Smooth muscle cell (in vitro differentiated cells): ENCODE measurements at regions not wholly inside any gene's neighbourhood (a gene's known extent, or its start where the extent isn't known, plus 50 kb on each side); places are given as distances from the start of the nearest gene placed in this dataset.

Source experiments
- DNase-seq: peaks from one replicate; lab custom pipeline; 2025; ENCODE audit not compliant: unreplicated experiment; lab: John Stamatoyannopoulos, UW
- H2AFZ ChIP-seq: fragments of 200-600 bp; sonication (generic); 2 replicates; pipeline ENCODE4 v1.6.0; 2016; ENCODE audit warnings: antibody characterized with exemption, low read depth, mild to moderate bottlenecking
- H3F3A ChIP-seq: fragments of 200-600 bp; sonication (generic); 2 replicates; pipeline ENCODE4 v1.6.0; 2017; ENCODE audit warnings: antibody characterized with exemption, low read depth
- H3K27ac ChIP-seq: fragments of 200-600 bp; sonication (generic); 2 replicates; pipeline ENCODE4 v1.5.1; 2016; ENCODE audit warnings: low read depth, mild to moderate bottlenecking
- H3K27me3 ChIP-seq: fragments of 200-600 bp; sonication (generic); 2 replicates; pipeline ENCODE4 v1.6.1; 2016; ENCODE audit warnings: low read depth, mild to moderate bottlenecking
- H3K36me3 ChIP-seq: fragments of 200-600 bp; sonication (generic); 2 replicates; pipeline ENCODE4 v1.5.1; 2016; ENCODE audit warnings: low read depth
- H3K4me1 ChIP-seq: fragments of 200-600 bp; sonication (generic); 2 replicates; pipeline ENCODE4 v1.5.1; 2016; ENCODE audit warnings: low read depth
- H3K4me2 ChIP-seq: fragments of 200-600 bp; sonication (generic); 2 replicates; pipeline ENCODE4 v1.6.0; 2016; ENCODE audit warnings: mild to moderate bottlenecking
- H3K4me3 ChIP-seq: fragments of 200-600 bp; sonication (generic); 2 replicates; pipeline ENCODE4 v1.5.1; 2016; ENCODE audit warnings: mild to moderate bottlenecking
- H3K79me2 ChIP-seq: fragments of 200-600 bp; sonication (generic); 2 replicates; pipeline ENCODE4 v1.6.0; 2016; ENCODE audit warnings: low read depth, mild to moderate bottlenecking
- H3K9ac ChIP-seq: fragments of 200-600 bp; sonication (generic); 2 replicates; pipeline ENCODE4 v1.6.0; 2016; ENCODE audit warnings: low read depth
- H3K9me3 ChIP-seq: fragments of 200-600 bp; sonication (generic); replicated peaks from 2 replicates; pipeline ENCODE4 v1.5.1; 2016; ENCODE audit warnings: low read depth
- H4K20me1 ChIP-seq: fragments of 200-600 bp; sonication (generic); 2 replicates; pipeline ENCODE4 v1.6.0; 2016; ENCODE audit warnings: low read depth
- WGBS: methylation state at CpG from one replicate; pipeline ENCODE4 v1.1.7; 2016; ENCODE audit warnings: low lambda C conversion rate; 5-methylcytosine and 5-hydroxymethylcytosine counted together
- TF ChIP-seq, protein P1 (sequence below): fragments of 200-600 bp; sonication (generic); IDR thresholded peaks from 2 replicates; pipeline ENCODE4 v1.5.1; 2017; ENCODE audit warnings: borderline replicate concordance, mild to moderate bottlenecking, antibody characterized with exemption; ENCODE audit not compliant: insufficient read depth, poor library complexity, severe bottlenecking

DNA sequence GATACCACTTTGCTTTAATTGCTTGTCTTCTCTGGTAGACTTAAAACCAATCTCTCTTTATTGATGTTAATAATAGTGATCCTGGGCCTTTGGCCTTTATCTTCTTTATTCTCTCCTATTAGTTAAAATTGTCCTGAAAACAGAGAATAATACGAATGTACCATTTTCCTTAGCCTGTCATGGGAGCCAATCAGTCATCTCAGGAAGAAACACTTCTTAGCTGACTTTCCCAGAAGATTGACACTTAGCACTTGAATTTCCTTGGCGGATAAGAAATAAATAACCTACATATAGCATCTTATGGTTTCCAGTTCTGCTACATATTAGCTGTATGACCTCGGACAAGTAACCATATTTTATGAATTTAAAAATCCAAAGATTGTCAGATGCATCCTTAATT, 338.4 kb upstream of the SLC14A2 start:
- Histone ChIP-seq H3K9me3 (no peaks in the 10 kb centered on the region), H3K4me3 (no peak overlapping the region), H3K79me2 (no peaks in the 10 kb centered on the region), H3K9ac (no peak overlapping the region), H3K27ac (no peak overlapping the region), H3K4me1 (no peaks in the 10 kb centered on the region), H2AFZ (no peak overlapping the region), H3K36me3 (no peaks in the 10 kb centered on the region), H3F3A (no peaks in the 10 kb centered on the region), H4K20me1 (no peaks in the 10 kb centered on the region), H3K27me3 (no peaks in the 10 kb centered on the region), H3K4me2 (no peak overlapping the region)
- TF ChIP-seq, protein P1, sequence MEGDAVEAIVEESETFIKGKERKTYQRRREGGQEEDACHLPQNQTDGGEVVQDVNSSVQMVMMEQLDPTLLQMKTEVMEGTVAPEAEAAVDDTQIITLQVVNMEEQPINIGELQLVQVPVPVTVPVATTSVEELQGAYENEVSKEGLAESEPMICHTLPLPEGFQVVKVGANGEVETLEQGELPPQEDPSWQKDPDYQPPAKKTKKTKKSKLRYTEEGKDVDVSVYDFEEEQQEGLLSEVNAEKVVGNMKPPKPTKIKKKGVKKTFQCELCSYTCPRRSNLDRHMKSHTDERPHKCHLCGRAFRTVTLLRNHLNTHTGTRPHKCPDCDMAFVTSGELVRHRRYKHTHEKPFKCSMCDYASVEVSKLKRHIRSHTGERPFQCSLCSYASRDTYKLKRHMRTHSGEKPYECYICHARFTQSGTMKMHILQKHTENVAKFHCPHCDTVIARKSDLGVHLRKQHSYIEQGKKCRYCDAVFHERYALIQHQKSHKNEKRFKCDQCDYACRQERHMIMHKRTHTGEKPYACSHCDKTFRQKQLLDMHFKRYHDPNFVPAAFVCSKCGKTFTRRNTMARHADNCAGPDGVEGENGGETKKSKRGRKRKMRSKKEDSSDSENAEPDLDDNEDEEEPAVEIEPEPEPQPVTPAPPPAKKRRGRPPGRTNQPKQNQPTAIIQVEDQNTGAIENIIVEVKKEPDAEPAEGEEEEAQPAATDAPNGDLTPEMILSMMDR, result no peak
- WGBS, result 91% methylated on average over 3 of the region's 3 CpGs
- no peak for DNase-seq

DNA sequence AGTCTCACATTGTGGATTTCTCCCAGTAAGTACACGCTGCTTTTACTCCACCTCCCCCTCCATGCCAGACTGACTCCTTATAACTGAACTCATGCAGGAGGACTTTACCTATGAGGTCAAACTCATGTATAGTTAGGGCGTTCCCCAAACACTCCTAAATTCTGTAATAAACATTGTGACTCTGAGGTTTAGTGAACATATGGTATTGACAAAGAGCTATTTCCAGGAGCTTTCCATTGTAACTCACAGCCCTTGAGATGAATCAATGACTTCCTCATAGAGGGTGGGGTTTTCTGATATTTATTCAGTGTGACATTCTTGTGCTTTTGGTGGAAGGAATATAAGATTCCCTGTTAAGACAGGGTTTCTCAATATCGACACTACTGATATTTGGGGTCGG, 337.4 kb upstream of the SLC14A2 start:
- Histone ChIP-seq H3K4me1 (no peaks in the 10 kb centered on the region), H3F3A (no peaks in the 10 kb centered on the region), H4K20me1 (no peaks in the 10 kb centered on the region), H2AFZ (no peak overlapping the region), H3K4me3 (no peak overlapping the region), H3K4me2 (no peak overlapping the region), H3K79me2 (no peaks in the 10 kb centered on the region), H3K9ac (no peak overlapping the region), H3K27me3 (no peaks in the 10 kb centered on the region), H3K27ac (no peak overlapping the region), H3K9me3 (no peaks in the 10 kb centered on the region), H3K36me3 (no peaks in the 10 kb centered on the region)
- WGBS, result 93% methylated on average over 4 of the region's 4 CpGs
- no peak for DNase-seq
- TF ChIP-seq, protein P1, result no peak

DNA sequence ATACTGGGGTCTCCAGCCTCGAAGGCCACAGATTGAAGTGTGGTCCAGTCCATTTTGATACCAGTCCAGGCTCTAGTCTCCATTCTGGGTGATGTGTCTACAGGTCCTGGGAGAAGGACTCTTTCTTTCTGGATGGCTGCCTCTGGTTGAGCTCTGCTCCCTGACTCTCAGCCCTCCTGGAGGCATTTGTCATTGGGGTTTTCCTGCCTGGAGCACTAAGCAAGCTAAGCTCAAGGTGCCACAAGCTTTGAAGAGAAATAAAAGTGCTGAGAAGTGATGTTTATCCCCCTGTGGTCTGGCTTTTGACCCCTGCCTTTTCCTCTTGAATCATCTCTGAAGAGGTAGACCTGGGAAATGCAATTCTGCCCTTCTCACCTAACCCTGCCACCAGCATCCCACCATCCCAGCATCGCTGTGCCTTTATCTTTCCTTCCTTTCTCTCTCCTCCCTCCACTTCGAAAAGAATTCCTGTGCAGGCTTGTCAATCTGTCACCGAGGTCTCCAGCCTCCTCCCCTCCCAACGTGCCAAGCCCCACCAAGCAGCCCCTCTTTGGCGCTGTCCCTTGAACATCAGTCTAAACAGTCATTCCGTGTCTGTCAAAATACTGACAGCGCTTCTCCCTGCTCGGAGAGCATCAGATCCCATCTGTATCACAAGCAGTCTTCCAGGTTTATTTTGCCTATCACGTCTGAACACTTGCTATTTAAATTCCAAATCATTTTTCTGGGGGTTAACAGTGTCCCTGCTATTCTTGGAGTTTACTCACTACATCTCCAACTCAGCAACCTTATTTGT, 334.6 kb upstream of the SLC14A2 start:
- Histone ChIP-seq H3K4me3 (no peak overlapping the region), H3F3A (no peaks in the 10 kb centered on the region), H3K36me3 (no peaks in the 10 kb centered on the region), H2AFZ (no peak overlapping the region), H3K79me2 (no peaks in the 10 kb centered on the region), H4K20me1 (no peaks in the 10 kb centered on the region), H3K27ac (no peak overlapping the region), H3K4me2 (no peak overlapping the region), H3K27me3 (no peaks in the 10 kb centered on the region), H3K9me3 (no peaks in the 10 kb centered on the region), H3K4me1 (no peaks in the 10 kb centered on the region), H3K9ac (no peak overlapping the region)
- 83% methylated on average over 10 of the region's 10 CpGs for WGBS
- TF ChIP-seq, protein P1, result no peak
- no peak for DNase-seq
